ENCODE measurements at regions not wholly inside any gene's neighbourhood (a gene's known extent, or its start where the extent isn't known, plus 50 kb on each side); places are given as distances from the start of the nearest gene placed in this dataset.

- Histone ChIP-seq H3K9me2 (replicated peaks; ENCODE audit: insufficient read depth, low read length) (no peaks in the 10 kb centered on the region), H3K9ac (ENCODE audit: low read length) (peak overlapping the region; percentile 72), H3K4me2 (ENCODE audit: low read depth, low read length, poor library complexity, severe bottlenecking) (peak overlapping the region; percentile 56), H3K79me2 (ENCODE audit: insufficient read depth, low read length) (peaks cover 5% of the 10 kb centered on the region; the same call in 1 of the 2 replicates), H3F3A (ENCODE audit: insufficient read depth) (peaks cover 60% of the 10 kb centered on the region), H3K27me3 (ENCODE audit: low read length) (no peaks in the 10 kb centered on the region), H3K36me3 (ENCODE audit: low read length) (no peaks in the 10 kb centered on the region), H3K27ac (ENCODE audit: low read depth, low read length) (peak overlapping the region; percentile 95), H3K4me3 (ENCODE audit: insufficient read depth, low read length, poor library complexity, severe bottlenecking) (peak overlapping the region; percentile 54), H2AFZ (ENCODE audit: low read depth, low read length, severe bottlenecking) (no peak overlapping the region), H4K20me1 (ENCODE audit: low read depth, low read length) (no peaks in the 10 kb centered on the region), H3K9me3 (ENCODE audit: insufficient read depth, low read length) (no peaks in the 10 kb centered on the region)
- no peak for TF ChIP-seq CTCF (IDR thresholded peaks at IDR 0.05; ENCODE audit: insufficient read depth, low read length, poor library complexity, severe bottlenecking)
- no peak for TF ChIP-seq EZH2phosphoT487 (conservative IDR thresholded peaks at IDR 0.05; ENCODE audit: low read length)
Observed at GRCh38 chr6:27146706-27147505, 100.6 kb upstream of the PRSS16 start.

GRCh38 chr6:27148404-27148795 is 99.1 kb upstream of the PRSS16 start:
- TF ChIP-seq CTCF (IDR thresholded peaks at IDR 0.05; ENCODE audit: insufficient read depth, low read length, poor library complexity, severe bottlenecking) (no peak), EZH2phosphoT487 (conservative IDR thresholded peaks at IDR 0.05; ENCODE audit: low read length) (no peak)
- Histone ChIP-seq H3K9me2 (replicated peaks; ENCODE audit: insufficient read depth, low read length) (no peaks in the 10 kb centered on the region), H3K9ac (ENCODE audit: low read length) (no peak overlapping the region), H3K79me2 (ENCODE audit: insufficient read depth, low read length) (no peaks in the 10 kb centered on the region), H3K27ac (ENCODE audit: low read depth, low read length) (peak overlapping the region; percentile 84), H2AFZ (ENCODE audit: low read depth, low read length, severe bottlenecking) (no peak overlapping the region), H3F3A (ENCODE audit: insufficient read depth) (peaks cover 49% of the 10 kb centered on the region), H3K27me3 (ENCODE audit: low read length) (no peaks in the 10 kb centered on the region), H4K20me1 (ENCODE audit: low read depth, low read length) (no peaks in the 10 kb centered on the region), H3K4me3 (ENCODE audit: insufficient read depth, low read length, poor library complexity, severe bottlenecking) (no peak overlapping the region), H3K9me3 (ENCODE audit: insufficient read depth, low read length) (no peaks in the 10 kb centered on the region), H3K4me2 (ENCODE audit: low read depth, low read length, poor library complexity, severe bottlenecking) (peak overlapping the region; percentile 56), H3K36me3 (ENCODE audit: low read length) (no peaks in the 10 kb centered on the region)

DNA sequence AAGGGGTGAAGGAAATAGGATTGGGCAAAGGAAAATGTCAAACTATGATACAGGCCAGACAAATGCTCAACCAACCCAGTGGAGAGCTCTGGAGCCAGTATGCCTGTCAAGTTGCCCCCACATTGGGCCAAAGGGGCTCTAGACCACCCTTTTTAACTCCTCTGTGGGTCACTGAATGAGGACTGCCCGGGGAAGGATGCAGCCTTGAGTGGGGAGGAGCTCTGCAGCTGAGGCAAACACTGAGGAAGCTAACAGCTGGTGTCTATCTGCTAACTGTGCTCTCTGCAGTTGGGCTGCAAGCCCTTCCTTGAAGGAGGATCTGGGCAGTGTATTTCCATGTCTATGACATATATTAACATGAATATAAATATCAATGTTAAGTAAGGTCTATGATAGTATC is 98.4 kb upstream of the PRSS16 start:
- H3K9me3 ChIP-seq (ENCODE audit: insufficient read depth, low read length): no peaks in the 10 kb centered on the region

More for the DNA sequence above, 98.4 kb upstream of the PRSS16 start:
- Histone ChIP-seq H3K4me2 (ENCODE audit: low read depth, low read length, poor library complexity, severe bottlenecking) (no peak overlapping the region), H4K20me1 (ENCODE audit: low read depth, low read length) (no peaks in the 10 kb centered on the region), H3K36me3 (ENCODE audit: low read length) (no peaks in the 10 kb centered on the region), H3K79me2 (ENCODE audit: insufficient read depth, low read length) (no peaks in the 10 kb centered on the region), H3K27ac (ENCODE audit: low read depth, low read length) (peak overlapping the region; percentile 33), H3F3A (ENCODE audit: insufficient read depth) (peaks cover 41% of the 10 kb centered on the region), H3K27me3 (ENCODE audit: low read length) (no peaks in the 10 kb centered on the region), H3K4me3 (ENCODE audit: insufficient read depth, low read length, poor library complexity, severe bottlenecking) (no peak overlapping the region), H2AFZ (ENCODE audit: low read depth, low read length, severe bottlenecking) (no peak overlapping the region), H3K9ac (ENCODE audit: low read length) (no peak overlapping the region), H3K9me2 (replicated peaks; ENCODE audit: insufficient read depth, low read length) (no peaks in the 10 kb centered on the region)
- no peak for TF ChIP-seq EZH2phosphoT487 (conservative IDR thresholded peaks at IDR 0.05; ENCODE audit: low read length)
- no peak for TF ChIP-seq CTCF (IDR thresholded peaks at IDR 0.05; ENCODE audit: insufficient read depth, low read length, poor library complexity, severe bottlenecking)
